SU-DHL-6 (cell line): ENCODE measurements at regions not wholly inside any gene's neighbourhood (a gene's known extent, or its start where the extent isn't known, plus 50 kb on each side); places are given as distances from the start of the nearest gene placed in this dataset.

ENCODE experiments used
- H2AFZ ChIP-seq: fragments of 200-600 bp; sonication (generic); 2 replicates; pipeline ENCODE4 v1.6.1; 2014; ENCODE audit warnings: low read depth, mild to moderate bottlenecking, moderate library complexity, mixed read lengths, antibody characterized with exemption, low read length; ENCODE audit not compliant: severe bottlenecking
- H3F3A ChIP-seq: fragments of 200-600 bp; shearing (Covaris generic); 2 replicates; pipeline ENCODE4 v1.6.0; 2016; ENCODE audit warnings: antibody characterized with exemption, mild to moderate bottlenecking; ENCODE audit not compliant: insufficient read depth
- H3K27ac ChIP-seq: fragments of 200-600 bp; sonication (generic); 2 replicates; pipeline ENCODE4 v1.5.1; 2016; ENCODE audit warnings: low read depth, mild to moderate bottlenecking, low read length, moderate library complexity, mixed read lengths
- H3K27me3 ChIP-seq: fragments of 200-600 bp; sonication (generic), shearing (Covaris generic); 2 replicates; pipeline ENCODE4 v1.6.0; 2014; ENCODE audit warnings: mild to moderate bottlenecking, low read length
- H3K36me3 ChIP-seq: fragments of 200-600 bp; sonication (generic); 2 replicates; pipeline ENCODE4 v1.6.1; 2014; ENCODE audit warnings: mild to moderate bottlenecking, low read length, mixed read lengths
- H3K4me2 ChIP-seq: fragments of 300-600, 200-600 bp; shearing (Covaris generic), sonication (generic); 2 replicates; pipeline ENCODE4 v1.6.0; 2014; ENCODE audit warnings: low read length, low read depth, mild to moderate bottlenecking; ENCODE audit not compliant: poor library complexity, severe bottlenecking
- H3K4me3 ChIP-seq: fragments of 200-600 bp; sonication (generic); 2 replicates; pipeline ENCODE4 v1.5.1; 2014; ENCODE audit warnings: antibody characterized with exemption, low read length, mild to moderate bottlenecking, mixed read lengths; ENCODE audit not compliant: insufficient read depth, poor library complexity, severe bottlenecking
- H3K79me2 ChIP-seq: fragments of 200-600 bp; sonication (generic); 2 replicates; pipeline ENCODE4 v1.6.1; 2014; ENCODE audit warnings: mild to moderate bottlenecking, low read length, moderate library complexity; ENCODE audit not compliant: insufficient read depth
- H3K9ac ChIP-seq: fragments of 200-600 bp; sonication (generic); 2 replicates; pipeline ENCODE4 v1.7.0; 2014; ENCODE audit warnings: mild to moderate bottlenecking, low read length
- H3K9me2 ChIP-seq: fragments of 200-600 bp; sonication (generic); replicated peaks from 2 replicates; pipeline ENCODE4 v1.6.1; 2014; ENCODE audit warnings: low read length; ENCODE audit not compliant: insufficient read depth
- H3K9me3 ChIP-seq: fragments of 200-600 bp; sonication (generic); 2 replicates; pipeline ENCODE4 v1.6.1; 2014; ENCODE audit warnings: low read length, mixed read lengths; ENCODE audit not compliant: insufficient read depth
- H4K20me1 ChIP-seq: fragments of 200-600 bp; sonication (generic); 2 replicates; pipeline ENCODE4 v1.6.1; 2014; ENCODE audit warnings: low read depth, mild to moderate bottlenecking, antibody characterized with exemption, low read length, moderate library complexity, mixed read lengths
- EZH2phosphoT487 ChIP-seq: fragments of 200-600 bp; sonication (generic), shearing (Covaris generic); conservative IDR thresholded peaks from 2 replicates; pipeline ENCODE4 v1.6.1; 2018; ENCODE audit warnings: mild to moderate bottlenecking, antibody characterized with exemption, low read length, moderate library complexity, mixed read lengths
- TF ChIP-seq, protein P1 (sequence below): fragments of 200-600 bp; sonication (generic); IDR thresholded peaks from one replicate; pipeline ENCODE4 v1.5.1; 2017; ENCODE audit warnings: antibody characterized with exemption, mild to moderate bottlenecking, low read length, moderate library complexity; ENCODE audit not compliant: insufficient read depth, poor library complexity, severe bottlenecking

DNA sequence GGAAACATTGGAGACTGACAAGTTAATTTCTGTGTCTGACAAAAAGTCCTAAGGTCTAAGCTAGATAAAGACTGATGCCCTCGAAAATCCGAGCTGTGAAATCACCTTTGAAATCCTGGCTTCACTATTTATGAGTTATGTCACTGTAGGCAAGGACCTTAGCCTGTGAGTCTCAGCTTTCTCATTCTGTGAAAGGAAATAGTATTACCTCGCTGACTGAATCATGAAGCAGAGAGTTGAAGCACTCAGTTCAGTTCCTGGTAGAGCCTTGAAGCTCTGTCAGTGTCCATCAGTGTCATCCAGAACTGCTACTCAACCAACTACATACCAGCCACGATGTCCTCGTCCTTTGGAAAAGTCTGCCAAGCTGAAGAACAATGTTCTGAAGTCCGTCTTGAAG is 1025.6 kb upstream of the GYPC start:
- no peaks in the 10 kb centered on the region for H3K9me3 ChIP-seq
- H3K79me2 ChIP-seq, result no peaks in the 10 kb centered on the region
- no peak overlapping the region for H3K4me3 ChIP-seq
- H4K20me1 ChIP-seq, result no peaks in the 10 kb centered on the region
- H3K9ac ChIP-seq, result no peak overlapping the region
- no peaks in the 10 kb centered on the region for H3K36me3 ChIP-seq
- H3F3A ChIP-seq, result no peaks in the 10 kb centered on the region
- peaks cover 4% of the 10 kb centered on the region; the same call in 1 of the 2 replicates for H3K9me2 ChIP-seq
- TF ChIP-seq, protein P1, sequence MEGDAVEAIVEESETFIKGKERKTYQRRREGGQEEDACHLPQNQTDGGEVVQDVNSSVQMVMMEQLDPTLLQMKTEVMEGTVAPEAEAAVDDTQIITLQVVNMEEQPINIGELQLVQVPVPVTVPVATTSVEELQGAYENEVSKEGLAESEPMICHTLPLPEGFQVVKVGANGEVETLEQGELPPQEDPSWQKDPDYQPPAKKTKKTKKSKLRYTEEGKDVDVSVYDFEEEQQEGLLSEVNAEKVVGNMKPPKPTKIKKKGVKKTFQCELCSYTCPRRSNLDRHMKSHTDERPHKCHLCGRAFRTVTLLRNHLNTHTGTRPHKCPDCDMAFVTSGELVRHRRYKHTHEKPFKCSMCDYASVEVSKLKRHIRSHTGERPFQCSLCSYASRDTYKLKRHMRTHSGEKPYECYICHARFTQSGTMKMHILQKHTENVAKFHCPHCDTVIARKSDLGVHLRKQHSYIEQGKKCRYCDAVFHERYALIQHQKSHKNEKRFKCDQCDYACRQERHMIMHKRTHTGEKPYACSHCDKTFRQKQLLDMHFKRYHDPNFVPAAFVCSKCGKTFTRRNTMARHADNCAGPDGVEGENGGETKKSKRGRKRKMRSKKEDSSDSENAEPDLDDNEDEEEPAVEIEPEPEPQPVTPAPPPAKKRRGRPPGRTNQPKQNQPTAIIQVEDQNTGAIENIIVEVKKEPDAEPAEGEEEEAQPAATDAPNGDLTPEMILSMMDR, result no peak
- TF ChIP-seq EZH2phosphoT487, result no peak
- H3K27ac ChIP-seq, result no peak overlapping the region
- no peak overlapping the region for H3K4me2 ChIP-seq
- H2AFZ ChIP-seq, result no peak overlapping the region
- no peaks in the 10 kb centered on the region for H3K27me3 ChIP-seq

- H3K9me3 ChIP-seq, result no peaks in the 10 kb centered on the region
- H3K4me2 ChIP-seq, result no peak overlapping the region
- no peaks in the 10 kb centered on the region for H3F3A ChIP-seq
- H3K4me3 ChIP-seq, result no peak overlapping the region
- no peak overlapping the region for H3K27ac ChIP-seq
- no peak overlapping the region for H3K9ac ChIP-seq
- H3K79me2 ChIP-seq, result no peaks in the 10 kb centered on the region
- no peaks in the 10 kb centered on the region for H4K20me1 ChIP-seq
- peaks cover 4% of the 10 kb centered on the region; the same call in 1 of the 2 replicates for H3K9me2 ChIP-seq
- no peak for TF ChIP-seq EZH2phosphoT487
- TF ChIP-seq, protein P1, result no peak
- H3K27me3 ChIP-seq, result no peaks in the 10 kb centered on the region
- H2AFZ ChIP-seq, result no peak overlapping the region
- no peaks in the 10 kb centered on the region for H3K36me3 ChIP-seq
These were observed 1021.3 kb upstream of the GYPC start for GRCh38 chr2:125634662-125635061.

GRCh38 chr2:125638345-125638744 is 1017.6 kb upstream of the GYPC start:
- H3K9me3 ChIP-seq, result no peaks in the 10 kb centered on the region
- H4K20me1 ChIP-seq, result no peaks in the 10 kb centered on the region
- H3K4me3 ChIP-seq, result no peak overlapping the region
- H3F3A ChIP-seq, result no peaks in the 10 kb centered on the region
- TF ChIP-seq EZH2phosphoT487, result no peak
- TF ChIP-seq, protein P1, result no peak
- no peak overlapping the region for H3K9ac ChIP-seq
- H3K36me3 ChIP-seq, result no peaks in the 10 kb centered on the region
- no peak overlapping the region for H3K27ac ChIP-seq
- H2AFZ ChIP-seq, result no peak overlapping the region
- H3K79me2 ChIP-seq, result no peaks in the 10 kb centered on the region
- 0 out of 2 replicates have a peak, but pooled peaks cover 4% of the 10 kb centered on the region for H3K9me2 ChIP-seq
- H3K4me2 ChIP-seq, result no peak overlapping the region
- no peaks in the 10 kb centered on the region for H3K27me3 ChIP-seq

DNA sequence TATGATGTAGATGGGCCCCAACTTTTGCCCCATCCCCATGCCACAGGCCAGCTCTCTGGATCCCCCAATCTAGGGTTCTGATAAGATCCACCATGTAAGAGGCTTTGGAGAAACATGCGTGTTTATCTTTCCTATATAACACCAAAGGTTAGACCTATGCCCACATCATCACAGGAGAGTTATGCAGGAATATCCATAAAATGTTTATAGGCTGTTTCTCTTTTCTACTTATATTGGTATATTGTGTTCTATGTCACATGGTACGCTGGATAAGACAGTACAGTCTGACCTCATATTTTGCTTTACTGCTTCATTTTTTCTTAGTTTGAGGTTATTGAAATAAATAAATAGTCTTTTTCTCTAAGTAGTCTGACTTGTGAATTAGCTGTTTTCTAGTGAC is 1013.9 kb upstream of the GYPC start:
- Histone ChIP-seq H3K4me3 (no peak overlapping the region), H3F3A (no peaks in the 10 kb centered on the region), H3K27me3 (no peaks in the 10 kb centered on the region), H3K9me3 (no peaks in the 10 kb centered on the region), H3K36me3 (no peaks in the 10 kb centered on the region), H4K20me1 (no peaks in the 10 kb centered on the region), H3K4me2 (no peak overlapping the region), H3K79me2 (no peaks in the 10 kb centered on the region), H3K9ac (no peak overlapping the region), H2AFZ (no peak overlapping the region), H3K9me2 (no peaks in the 10 kb centered on the region), H3K27ac (no peak overlapping the region)
- TF ChIP-seq EZH2phosphoT487, result no peak
- TF ChIP-seq, protein P1, result no peak
